Astrocyte (in vitro differentiated cells and primary cell): ENCODE measurements at regions not wholly inside any gene's neighbourhood (a gene's known extent, or its start where the extent isn't known, plus 50 kb on each side); places are given as distances from the start of the nearest gene placed in this dataset.

Experiments used
- DNase-seq: peaks from one replicate; pipeline ENCODE4 v3.0.0-alpha.2; 2010; ENCODE audit warnings: low read depth
- FAIRE-seq: peaks from 2 replicates; lab custom pipeline; 2011; peaks lifted over from hg19 to GRCh38; lab: Jason Lieb, UNC
- H2AFZ ChIP-seq: 2 replicates; pipeline ENCODE4 v1.6.0; 2012; ENCODE audit warnings: low read depth, low read length, inconsistent platforms
- H3K27ac ChIP-seq: 2 replicates; pipeline ENCODE4 v1.5.1; 2011; ENCODE audit warnings: low read depth, low read length, inconsistent platforms
- H3K27me3 ChIP-seq: 2 replicates; pipeline ENCODE4 v1.6.0; 2011; ENCODE audit warnings: low read length, inconsistent platforms; ENCODE audit not compliant: insufficient read depth
- H3K36me3 ChIP-seq: 2 replicates; pipeline ENCODE4 v1.5.1; 2011; ENCODE audit warnings: low read length, inconsistent platforms; ENCODE audit not compliant: insufficient read depth
- H3K4me1 ChIP-seq: 2 replicates; pipeline ENCODE4 v1.5.1; 2011; ENCODE audit warnings: low read length, inconsistent platforms; ENCODE audit not compliant: insufficient read depth
- H3K4me2 ChIP-seq: 2 replicates; pipeline ENCODE4 v1.6.0; 2012; ENCODE audit warnings: low read length, inconsistent platforms
- H3K4me3 ChIP-seq: 2 replicates; pipeline ENCODE4 v1.5.1; 2011; ENCODE audit warnings: low read depth, mild to moderate bottlenecking, low read length, inconsistent platforms; ENCODE audit not compliant: insufficient read depth
- H3K79me2 ChIP-seq: 2 replicates; pipeline ENCODE4 v1.6.0; 2012; ENCODE audit warnings: mild to moderate bottlenecking, low read length, inconsistent platforms; ENCODE audit not compliant: insufficient read depth
- H3K9ac ChIP-seq: 2 replicates; pipeline ENCODE4 v1.6.0; 2012; ENCODE audit warnings: mild to moderate bottlenecking, low read length, inconsistent platforms
- H3K9me3 ChIP-seq: 2 replicates; pipeline ENCODE4 v1.5.1; 2012; ENCODE audit warnings: low read depth, mild to moderate bottlenecking, low read length, inconsistent platforms; ENCODE audit not compliant: insufficient read depth
- H4K20me1 ChIP-seq: 2 replicates; pipeline ENCODE4 v1.6.0; 2012; ENCODE audit warnings: low read length, inconsistent platforms; ENCODE audit not compliant: insufficient read depth
- H3K27ac Mint-ChIP-seq: one replicate; pipeline ENCODE4 v1.8.0; 2021; ENCODE audit warnings: mild to moderate bottlenecking, mixed read lengths; ENCODE audit not compliant: unreplicated experiment
- H3K27me3 Mint-ChIP-seq: one replicate; pipeline ENCODE4 v1.8.0; 2021; ENCODE audit warnings: low read depth, mixed read lengths; ENCODE audit not compliant: unreplicated experiment
- H3K36me3 Mint-ChIP-seq: one replicate; pipeline ENCODE4 v1.8.0; 2021; ENCODE audit warnings: low read depth, mixed read lengths; ENCODE audit not compliant: unreplicated experiment
- H3K4me1 Mint-ChIP-seq: one replicate; pipeline ENCODE4 v1.8.0; 2021; ENCODE audit warnings: low read depth, mixed read lengths; ENCODE audit not compliant: unreplicated experiment
- H3K4me3 Mint-ChIP-seq: one replicate; pipeline ENCODE4 v1.8.0; 2021; ENCODE audit warnings: mild to moderate bottlenecking, moderate library complexity, mixed read lengths; ENCODE audit not compliant: unreplicated experiment
- H3K9me3 Mint-ChIP-seq: one replicate; pipeline ENCODE4 v1.8.0; 2021; ENCODE audit warnings: mild to moderate bottlenecking, mixed read lengths; ENCODE audit not compliant: unreplicated experiment
- EZH2 ChIP-seq: IDR thresholded peaks from 2 replicates; pipeline ENCODE4 v1.6.1; 2012; ENCODE audit warnings: mild to moderate bottlenecking, low read length, inconsistent platforms; ENCODE audit not compliant: insufficient read depth
- TF ChIP-seq, protein P1 (sequence below): IDR thresholded peaks from 2 replicates; pipeline ENCODE4 v1.5.1; 2011; ENCODE audit warnings: low read depth, mild to moderate bottlenecking, inconsistent platforms, low read length, moderate library complexity; ENCODE audit not compliant: insufficient read depth

DNA sequence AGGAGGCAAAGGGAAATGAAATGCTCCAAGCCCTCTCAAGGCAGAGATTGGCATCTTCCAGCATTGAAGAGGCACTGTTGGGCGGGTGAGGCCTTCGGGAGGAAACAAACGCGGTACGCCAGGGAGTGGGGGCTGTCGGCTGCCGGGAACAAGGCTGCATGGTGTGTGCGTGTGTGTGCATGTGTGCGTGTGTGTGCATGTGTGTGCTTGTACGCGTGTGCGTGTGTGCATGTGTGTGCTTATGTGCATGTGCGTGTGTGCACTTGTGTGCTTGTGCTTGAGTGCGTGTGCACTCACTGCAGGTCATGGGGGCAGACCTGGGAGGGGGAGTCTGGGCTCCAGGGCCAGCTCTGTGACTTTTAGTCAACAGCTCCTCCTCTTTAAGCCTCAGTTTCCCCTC, 113.6 kb upstream of the ADRA2C start:
- no peak overlapping the region for H2AFZ ChIP-seq
- no peak overlapping the region for H3K9ac ChIP-seq
- peaks cover 6% of the 10 kb centered on the region for H3K9me3 Mint-ChIP-seq
- H3K36me3 ChIP-seq = no peaks in the 10 kb centered on the region
- H3K4me3 Mint-ChIP-seq = no peak overlapping the region
- no peaks in the 10 kb centered on the region for H4K20me1 ChIP-seq
- H3K4me2 ChIP-seq = no peak overlapping the region
- no peak for FAIRE-seq
- DNase-seq = no peak
- no peak overlapping the region for H3K27ac ChIP-seq
- no peaks in the 10 kb centered on the region for H3K36me3 Mint-ChIP-seq
- H3K4me1 Mint-ChIP-seq = no peaks in the 10 kb centered on the region
- no peak overlapping the region for H3K4me3 ChIP-seq
- H3K9me3 ChIP-seq = no peaks in the 10 kb centered on the region
- no peak for TF ChIP-seq EZH2
- TF ChIP-seq, protein P1, sequence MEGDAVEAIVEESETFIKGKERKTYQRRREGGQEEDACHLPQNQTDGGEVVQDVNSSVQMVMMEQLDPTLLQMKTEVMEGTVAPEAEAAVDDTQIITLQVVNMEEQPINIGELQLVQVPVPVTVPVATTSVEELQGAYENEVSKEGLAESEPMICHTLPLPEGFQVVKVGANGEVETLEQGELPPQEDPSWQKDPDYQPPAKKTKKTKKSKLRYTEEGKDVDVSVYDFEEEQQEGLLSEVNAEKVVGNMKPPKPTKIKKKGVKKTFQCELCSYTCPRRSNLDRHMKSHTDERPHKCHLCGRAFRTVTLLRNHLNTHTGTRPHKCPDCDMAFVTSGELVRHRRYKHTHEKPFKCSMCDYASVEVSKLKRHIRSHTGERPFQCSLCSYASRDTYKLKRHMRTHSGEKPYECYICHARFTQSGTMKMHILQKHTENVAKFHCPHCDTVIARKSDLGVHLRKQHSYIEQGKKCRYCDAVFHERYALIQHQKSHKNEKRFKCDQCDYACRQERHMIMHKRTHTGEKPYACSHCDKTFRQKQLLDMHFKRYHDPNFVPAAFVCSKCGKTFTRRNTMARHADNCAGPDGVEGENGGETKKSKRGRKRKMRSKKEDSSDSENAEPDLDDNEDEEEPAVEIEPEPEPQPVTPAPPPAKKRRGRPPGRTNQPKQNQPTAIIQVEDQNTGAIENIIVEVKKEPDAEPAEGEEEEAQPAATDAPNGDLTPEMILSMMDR = no peak
- peaks cover 2% of the 10 kb centered on the region for H3K4me1 ChIP-seq
- no peak overlapping the region for H3K27ac Mint-ChIP-seq
- H3K27me3 ChIP-seq = no peaks in the 10 kb centered on the region
- H3K27me3 Mint-ChIP-seq = peaks cover 76% of the 10 kb centered on the region
- no peaks in the 10 kb centered on the region for H3K79me2 ChIP-seq

DNA sequence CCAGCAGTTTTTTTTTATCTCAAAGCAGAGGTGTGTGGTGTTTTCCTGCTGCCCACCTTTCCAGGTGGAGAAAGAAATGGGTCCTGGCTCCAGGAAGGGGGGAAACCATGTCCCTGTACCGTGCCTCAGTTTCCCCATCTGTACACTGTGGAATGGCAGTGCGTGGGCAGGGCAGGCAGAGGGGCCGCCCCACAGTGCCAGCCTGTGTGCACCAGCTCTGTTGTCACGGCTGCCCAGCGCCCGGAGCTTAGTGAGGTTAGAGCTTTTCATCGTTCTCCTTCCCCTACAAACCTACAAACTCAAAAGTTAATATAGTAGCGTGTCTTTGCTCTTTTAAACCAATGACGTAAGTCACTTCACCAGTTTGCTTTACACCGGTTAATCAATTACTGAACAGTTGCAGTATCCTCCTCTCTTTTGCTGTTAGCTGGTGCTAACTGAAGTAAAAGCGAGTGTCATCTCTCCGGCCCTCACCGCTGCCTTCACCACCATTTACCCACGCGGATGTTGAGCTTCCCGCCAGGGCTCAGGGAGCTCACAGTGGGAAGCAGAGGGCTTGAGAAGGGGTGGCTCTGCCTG, 114.8 kb upstream of the ADRA2C start:
- Histone ChIP-seq H3K4me1 (no peaks in the 10 kb centered on the region), H2AFZ (no peak overlapping the region), H3K9ac (no peak overlapping the region), H3K4me2 (no peak overlapping the region), H3K36me3 (no peaks in the 10 kb centered on the region), H3K27ac (no peak overlapping the region), H3K79me2 (no peaks in the 10 kb centered on the region), H3K9me3 (no peaks in the 10 kb centered on the region), H3K27me3 (peaks cover 3% of the 10 kb centered on the region), H3K4me3 (no peak overlapping the region), H4K20me1 (no peaks in the 10 kb centered on the region)
- DNase-seq = no peak
- Mint-ChIP-seq H3K27me3 (peaks cover 78% of the 10 kb centered on the region), H3K4me3 (no peak overlapping the region), H3K27ac (no peak overlapping the region), H3K4me1 (no peaks in the 10 kb centered on the region), H3K36me3 (no peaks in the 10 kb centered on the region), H3K9me3 (peaks cover 6% of the 10 kb centered on the region)
- TF ChIP-seq, protein P1 = no peak
- TF ChIP-seq EZH2 = no peak
- FAIRE-seq = no peak

DNA sequence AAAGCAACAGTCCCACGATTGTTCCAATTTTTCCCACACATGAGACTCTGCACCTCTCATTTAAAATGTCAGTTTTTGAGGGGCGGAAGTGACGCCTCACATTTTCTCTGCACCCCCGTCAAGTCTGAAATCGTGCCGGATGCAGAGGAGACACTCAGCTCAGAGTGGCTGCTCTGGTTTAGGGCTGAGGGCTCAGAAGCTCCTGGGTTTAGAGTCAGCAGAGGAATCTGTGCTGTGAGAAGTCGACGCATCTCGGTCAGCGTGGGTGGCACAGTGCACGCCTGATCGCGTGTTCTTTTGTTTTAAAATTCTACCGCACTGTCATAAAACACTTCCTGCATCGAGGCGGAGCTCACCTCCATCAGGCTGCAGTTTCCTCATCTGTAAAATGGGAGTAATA, 116.7 kb upstream of the ADRA2C start:
- H3K27ac Mint-ChIP-seq = no peak overlapping the region
- Histone ChIP-seq H3K36me3 (no peaks in the 10 kb centered on the region), H2AFZ (no peak overlapping the region), H3K9ac (no peak overlapping the region), H3K27me3 (peaks cover 3% of the 10 kb centered on the region), H3K4me1 (no peaks in the 10 kb centered on the region), H3K79me2 (no peaks in the 10 kb centered on the region), H3K27ac (no peak overlapping the region), H3K4me3 (no peak overlapping the region), H4K20me1 (no peaks in the 10 kb centered on the region), H3K4me2 (no peak overlapping the region), H3K9me3 (no peaks in the 10 kb centered on the region)
- peaks cover 6% of the 10 kb centered on the region for H3K9me3 Mint-ChIP-seq
- TF ChIP-seq, protein P1 = no peak
- TF ChIP-seq EZH2 = no peak
- FAIRE-seq (no peak), DNase-seq (no peak)
- peaks cover 5% of the 10 kb centered on the region for H3K4me1 Mint-ChIP-seq
- H3K36me3 Mint-ChIP-seq = no peaks in the 10 kb centered on the region
- no peak overlapping the region for H3K4me3 Mint-ChIP-seq
- peaks cover 67% of the 10 kb centered on the region for H3K27me3 Mint-ChIP-seq
